ENCODE measurements at regions not wholly inside any gene's neighbourhood (a gene's known extent, or its start where the extent isn't known, plus 50 kb on each side); places are given as distances from the start of the nearest gene placed in this dataset.

- no peak for DNase-seq (ENCODE audit: low read depth in 6 of 9, low spot score in 9 of 9)
- Histone ChIP-seq H3K9me3 (ENCODE audit: control insufficient read depth in 2 of 2, insufficient read depth in 1 of 2, low read length in 1 of 2) (peaks cover 0 to 3% of the 10 kb centered on the region in 2 donors), H3K27me3 (ENCODE audit: control insufficient read depth in 2 of 2, insufficient read depth in 1 of 2, low read length in 1 of 2) (no peaks in the 10 kb centered on the region), H3K36me3 (ENCODE audit: control insufficient read depth in 2 of 2, insufficient read depth in 2 of 2, low read length in 1 of 2) (no peaks in the 10 kb centered on the region), H3K4me3 (ENCODE audit: low read length in 2 of 2) (no peak overlapping the region), H3K4me1 (ENCODE audit: control insufficient read depth in 2 of 2, insufficient read depth in 2 of 2, low read length in 2 of 2) (no peaks in the 10 kb centered on the region), H3K27ac (ENCODE audit: low read depth in 1 of 2, low read length in 1 of 2) (no peak overlapping the region)
- 83% methylated on average over 8 of the region's 8 CpGs for WGBS
These were observed 1031.2 kb upstream of the TMEM132C start for GRCh38 chr12:127235761-127236160.

DNA sequence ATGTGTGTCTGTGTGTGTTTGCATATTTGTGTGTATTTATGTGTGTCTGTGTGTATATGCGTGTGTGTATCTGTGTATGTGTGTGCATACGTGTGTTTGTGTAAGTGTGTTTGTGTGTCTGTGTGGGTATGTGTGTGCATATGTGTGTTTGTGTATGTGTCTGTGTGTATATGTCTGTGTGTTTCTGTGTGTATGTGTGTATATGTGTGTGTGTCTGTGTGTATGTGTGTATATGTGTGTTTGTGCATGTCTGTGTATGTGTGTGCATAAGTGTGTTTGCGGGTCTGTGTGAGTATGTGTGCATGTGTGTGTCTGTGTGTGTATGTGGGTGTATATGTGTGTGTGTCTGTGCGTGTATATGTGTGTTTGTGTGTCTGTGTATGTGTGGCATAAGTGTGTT lies 1030.5 kb upstream of the TMEM132C start:
- no peak overlapping the region for H3K27ac ChIP-seq (ENCODE audit: low read depth in 1 of 2, low read length in 1 of 2)
- H3K36me3 ChIP-seq (ENCODE audit: control insufficient read depth in 2 of 2, insufficient read depth in 2 of 2, low read length in 1 of 2) = no peaks in the 10 kb centered on the region
- no peak for DNase-seq (ENCODE audit: low read depth in 6 of 9, low spot score in 9 of 9)
- no peaks in the 10 kb centered on the region for H3K4me1 ChIP-seq (ENCODE audit: control insufficient read depth in 2 of 2, insufficient read depth in 2 of 2, low read length in 2 of 2)
- peaks cover 0 to 3% of the 10 kb centered on the region in 2 donors for H3K9me3 ChIP-seq (ENCODE audit: control insufficient read depth in 2 of 2, insufficient read depth in 1 of 2, low read length in 1 of 2)
- WGBS = 84% methylated on average over 4 of the region's 4 CpGs
- no peaks in the 10 kb centered on the region for H3K27me3 ChIP-seq (ENCODE audit: control insufficient read depth in 2 of 2, insufficient read depth in 1 of 2, low read length in 1 of 2)
- no peak overlapping the region for H3K4me3 ChIP-seq (ENCODE audit: low read length in 2 of 2)

DNA sequence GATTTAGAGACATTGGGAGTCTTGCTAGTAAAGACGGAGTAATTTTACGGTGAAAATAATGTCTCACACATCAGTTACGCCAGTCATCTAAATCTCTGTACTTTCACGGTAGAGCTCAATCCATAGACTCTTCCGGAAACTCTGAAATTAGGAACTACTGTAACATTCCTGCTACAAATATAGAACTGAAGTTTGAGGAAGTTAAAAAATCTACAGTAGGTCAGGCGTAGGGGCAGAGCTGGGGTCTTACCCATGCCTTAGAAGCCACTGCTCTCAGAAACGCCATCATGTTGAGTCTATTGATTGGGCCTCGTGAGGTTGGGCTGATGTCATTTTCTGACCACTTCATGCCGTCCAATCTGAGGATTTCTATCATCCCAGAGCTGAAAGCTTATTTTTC lies 1029.8 kb upstream of the TMEM132C start:
- no peaks in the 10 kb centered on the region for H3K4me1 ChIP-seq (ENCODE audit: control insufficient read depth in 2 of 2, insufficient read depth in 2 of 2, low read length in 2 of 2)
- DNase-seq (ENCODE audit: low read depth in 6 of 9, low spot score in 9 of 9) = no peak
- H3K36me3 ChIP-seq (ENCODE audit: control insufficient read depth in 2 of 2, insufficient read depth in 2 of 2, low read length in 1 of 2) = no peaks in the 10 kb centered on the region
- H3K9me3 ChIP-seq (ENCODE audit: control insufficient read depth in 2 of 2, insufficient read depth in 1 of 2, low read length in 1 of 2) = peaks cover 0 to 3% of the 10 kb centered on the region in 2 donors
- no peak overlapping the region for H3K4me3 ChIP-seq (ENCODE audit: low read length in 2 of 2)
- no peaks in the 10 kb centered on the region for H3K27me3 ChIP-seq (ENCODE audit: control insufficient read depth in 2 of 2, insufficient read depth in 1 of 2, low read length in 1 of 2)
- 79% methylated on average over 9 of the region's 9 CpGs for WGBS
- H3K27ac ChIP-seq (ENCODE audit: low read depth in 1 of 2, low read length in 1 of 2) = no peak overlapping the region

DNA sequence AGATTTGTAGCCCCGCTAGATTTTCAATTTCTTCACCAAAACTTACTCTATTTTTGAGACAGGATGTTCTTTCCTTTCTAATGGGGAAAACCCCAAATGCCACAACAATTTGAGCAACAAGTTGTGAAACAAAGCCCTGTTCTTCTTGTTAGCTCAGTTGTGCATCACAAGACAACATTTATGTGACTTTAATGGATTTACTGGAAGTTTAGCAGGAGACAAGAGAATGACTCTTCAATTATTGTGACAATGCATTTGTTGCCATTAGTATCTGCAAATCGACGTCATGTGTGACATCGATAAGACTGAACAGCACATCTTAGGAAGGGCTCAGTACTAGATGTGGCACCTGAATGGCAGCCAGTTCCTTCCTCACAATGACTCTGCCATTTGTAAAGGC lies 1028.9 kb upstream of the TMEM132C start:
- no peaks in the 10 kb centered on the region for H3K4me1 ChIP-seq (ENCODE audit: control insufficient read depth in 2 of 2, insufficient read depth in 2 of 2, low read length in 2 of 2)
- H3K4me3 ChIP-seq (ENCODE audit: low read length in 2 of 2) = no peak overlapping the region
- DNase-seq (ENCODE audit: low read depth in 6 of 9, low spot score in 9 of 9) = no peak
- 95% methylated on average over 4 of the region's 4 CpGs for WGBS
- H3K27me3 ChIP-seq (ENCODE audit: control insufficient read depth in 2 of 2, insufficient read depth in 1 of 2, low read length in 1 of 2) = no peaks in the 10 kb centered on the region
- H3K36me3 ChIP-seq (ENCODE audit: control insufficient read depth in 2 of 2, insufficient read depth in 2 of 2, low read length in 1 of 2) = no peaks in the 10 kb centered on the region
- H3K27ac ChIP-seq (ENCODE audit: low read depth in 1 of 2, low read length in 1 of 2) = no peak overlapping the region
- peaks cover 0 to 3% of the 10 kb centered on the region in 2 donors for H3K9me3 ChIP-seq (ENCODE audit: control insufficient read depth in 2 of 2, insufficient read depth in 1 of 2, low read length in 1 of 2)

DNA sequence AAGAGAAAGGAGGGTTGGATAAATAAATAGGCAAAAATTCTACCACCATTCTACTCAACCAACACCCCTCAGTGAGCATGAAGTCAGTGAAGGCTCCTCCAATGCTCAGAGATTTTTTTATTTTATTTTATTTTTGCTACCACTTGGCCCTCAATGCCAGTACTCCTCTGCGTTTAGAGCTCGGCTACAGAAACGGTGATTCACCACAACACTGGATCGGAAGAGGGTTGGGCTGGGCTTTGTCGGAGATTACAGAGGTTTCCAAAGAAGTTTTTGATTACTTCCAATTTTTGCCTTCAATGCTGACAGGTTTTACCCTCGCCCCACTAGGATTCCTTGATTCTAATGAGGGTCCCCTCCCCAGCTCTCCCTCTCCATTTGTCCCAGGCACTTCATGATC lies 1027.2 kb upstream of the TMEM132C start:
- Histone ChIP-seq H3K4me3 (ENCODE audit: low read length in 2 of 2) (no peak overlapping the region), H3K27me3 (ENCODE audit: control insufficient read depth in 2 of 2, insufficient read depth in 1 of 2, low read length in 1 of 2) (no peaks in the 10 kb centered on the region), H3K4me1 (ENCODE audit: control insufficient read depth in 2 of 2, insufficient read depth in 2 of 2, low read length in 2 of 2) (no peaks in the 10 kb centered on the region), H3K9me3 (ENCODE audit: control insufficient read depth in 2 of 2, insufficient read depth in 1 of 2, low read length in 1 of 2) (peaks cover 0 to 3% of the 10 kb centered on the region in 2 donors), H3K36me3 (ENCODE audit: control insufficient read depth in 2 of 2, insufficient read depth in 2 of 2, low read length in 1 of 2) (no peaks in the 10 kb centered on the region), H3K27ac (ENCODE audit: low read depth in 1 of 2, low read length in 1 of 2) (no peak overlapping the region)
- WGBS = 86% methylated on average over 6 of the region's 6 CpGs
- no peak for DNase-seq (ENCODE audit: low read depth in 6 of 9, low spot score in 9 of 9)

GRCh38 chr12:127240249-127240929 lies 1026.6 kb upstream of the TMEM132C start:
- 90% methylated on average over 6 of the region's 6 CpGs for WGBS
- Histone ChIP-seq H3K27ac (ENCODE audit: low read depth in 1 of 2, low read length in 1 of 2) (no peak overlapping the region), H3K9me3 (ENCODE audit: control insufficient read depth in 2 of 2, insufficient read depth in 1 of 2, low read length in 1 of 2) (peaks cover 0 to 3% of the 10 kb centered on the region in 2 donors), H3K36me3 (ENCODE audit: control insufficient read depth in 2 of 2, insufficient read depth in 2 of 2, low read length in 1 of 2) (no peaks in the 10 kb centered on the region), H3K4me3 (ENCODE audit: low read length in 2 of 2) (no peak overlapping the region), H3K4me1 (ENCODE audit: control insufficient read depth in 2 of 2, insufficient read depth in 2 of 2, low read length in 2 of 2) (no peaks in the 10 kb centered on the region), H3K27me3 (ENCODE audit: control insufficient read depth in 2 of 2, insufficient read depth in 1 of 2, low read length in 1 of 2) (no peaks in the 10 kb centered on the region)
- DNase-seq (ENCODE audit: low read depth in 6 of 9, low spot score in 9 of 9) = no peak

GRCh38 chr12:127241072-127241817 lies 1025.7 kb upstream of the TMEM132C start:
- Histone ChIP-seq H3K27ac (ENCODE audit: low read depth in 1 of 2, low read length in 1 of 2) (no peak overlapping the region), H3K36me3 (ENCODE audit: control insufficient read depth in 2 of 2, insufficient read depth in 2 of 2, low read length in 1 of 2) (no peaks in the 10 kb centered on the region), H3K27me3 (ENCODE audit: control insufficient read depth in 2 of 2, insufficient read depth in 1 of 2, low read length in 1 of 2) (no peaks in the 10 kb centered on the region), H3K9me3 (ENCODE audit: control insufficient read depth in 2 of 2, insufficient read depth in 1 of 2, low read length in 1 of 2) (peaks cover 0 to 3% of the 10 kb centered on the region in 2 donors), H3K4me3 (ENCODE audit: low read length in 2 of 2) (no peak overlapping the region), H3K4me1 (ENCODE audit: control insufficient read depth in 2 of 2, insufficient read depth in 2 of 2, low read length in 2 of 2) (no peaks in the 10 kb centered on the region)
- DNase-seq (ENCODE audit: low read depth in 6 of 9, low spot score in 9 of 9) = no peak
- WGBS = 82% methylated on average over 8 of the region's 8 CpGs

DNA sequence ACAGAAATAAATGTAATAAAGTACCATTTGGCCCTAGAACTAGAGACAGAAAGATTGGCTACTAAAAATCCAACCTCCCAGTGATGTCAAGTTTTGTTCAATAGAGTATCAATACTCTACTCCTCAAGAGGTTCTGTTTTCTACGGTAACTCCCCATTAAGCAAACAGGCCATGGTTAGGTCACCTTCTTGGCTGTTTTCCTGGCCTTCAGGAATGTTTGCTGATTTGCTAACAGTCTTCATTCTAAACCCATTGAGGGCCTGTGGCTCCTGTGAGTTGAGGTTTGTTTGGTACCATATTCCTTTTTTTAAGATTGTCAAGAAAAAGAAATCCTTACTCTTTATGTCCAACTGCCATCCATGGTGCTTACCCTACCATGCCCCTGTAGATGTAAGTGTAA lies 1022.0 kb upstream of the TMEM132C start:
- no peaks in the 10 kb centered on the region for H3K27me3 ChIP-seq (ENCODE audit: control insufficient read depth in 2 of 2, insufficient read depth in 1 of 2, low read length in 1 of 2)
- H3K4me1 ChIP-seq (ENCODE audit: control insufficient read depth in 2 of 2, insufficient read depth in 2 of 2, low read length in 2 of 2) = no peaks in the 10 kb centered on the region
- no peak overlapping the region for H3K4me3 ChIP-seq (ENCODE audit: low read length in 2 of 2)
- H3K36me3 ChIP-seq (ENCODE audit: control insufficient read depth in 2 of 2, insufficient read depth in 2 of 2, low read length in 1 of 2) = no peaks in the 10 kb centered on the region
- WGBS = 98% methylated on average over 1 of the region's 1 CpG
- no peak for DNase-seq (ENCODE audit: low read depth in 6 of 9, low spot score in 9 of 9)
- no peaks in the 10 kb centered on the region for H3K9me3 ChIP-seq (ENCODE audit: control insufficient read depth in 2 of 2, insufficient read depth in 1 of 2, low read length in 1 of 2)
- no peak overlapping the region for H3K27ac ChIP-seq (ENCODE audit: low read depth in 1 of 2, low read length in 1 of 2)

GRCh38 chr12:127245437-127245836 lies 1021.5 kb upstream of the TMEM132C start:
- WGBS = 74% methylated on average over 2 of the region's 2 CpGs
- Histone ChIP-seq H3K27me3 (ENCODE audit: control insufficient read depth in 2 of 2, insufficient read depth in 1 of 2, low read length in 1 of 2) (no peaks in the 10 kb centered on the region), H3K9me3 (ENCODE audit: control insufficient read depth in 2 of 2, insufficient read depth in 1 of 2, low read length in 1 of 2) (no peaks in the 10 kb centered on the region), H3K27ac (ENCODE audit: low read depth in 1 of 2, low read length in 1 of 2) (no peak overlapping the region), H3K4me1 (ENCODE audit: control insufficient read depth in 2 of 2, insufficient read depth in 2 of 2, low read length in 2 of 2) (no peaks in the 10 kb centered on the region), H3K36me3 (ENCODE audit: control insufficient read depth in 2 of 2, insufficient read depth in 2 of 2, low read length in 1 of 2) (no peaks in the 10 kb centered on the region), H3K4me3 (ENCODE audit: low read length in 2 of 2) (no peak overlapping the region)
- DNase-seq (ENCODE audit: low read depth in 6 of 9, low spot score in 9 of 9) = no peak
